Stomach (tissue), 8 donors: ENCODE measurements at regions not wholly inside any gene's neighbourhood (a gene's known extent, or its start where the extent isn't known, plus 50 kb on each side); places are given as distances from the start of the nearest gene placed in this dataset.

Experiments used
- DNase-seq, 2 donors: peaks; one replicate each; pipeline versions ENCODE4 v3.0.0 to v3.0.0-alpha.2; 2013 to 2019
- H3K27ac ChIP-seq, 5 donors: fragments of 200-600 bp in 4 of 5; sonication (generic) in 4 of 5; one replicate each; pipeline ENCODE4 v1.5.1; 2013 to 2019; ENCODE audit warnings: mild to moderate bottlenecking in 1 of 5, moderate library complexity in 1 of 5
- H3K27me3 ChIP-seq, 3 donors: fragments of 200-600 bp; sonication (generic); one replicate each; pipeline ENCODE4 v1.5.1; 2017 to 2019; ENCODE audit warnings: mixed run types in 1 of 3
- H3K36me3 ChIP-seq, 4 donors: fragments of 200-600 bp; sonication (generic); 1 replicate in 3 of 4; 2 replicates in 1 of 4; pipeline ENCODE4 v1.5.1; 2016 to 2019
- H3K4me1 ChIP-seq, 4 donors: fragments of 200-600 bp; sonication (generic); one replicate each; pipeline ENCODE4 v1.5.1; 2016 to 2019
- H3K4me3 ChIP-seq, 4 donors: fragments of 200-600 bp; sonication (generic) in 3 of 4; one replicate each; pipeline ENCODE4 v1.5.1; 2016 to 2019; ENCODE audit warnings: mild to moderate bottlenecking in 1 of 4
- H3K9me3 ChIP-seq, 4 donors: fragments of 200-600 bp; sonication (generic); one replicate each; pipeline ENCODE4 v1.5.1; 2016 to 2019
- EP300 ChIP-seq: sonication (generic); formaldehyde crosslinking; IDR thresholded peaks from one replicate; pipeline ENCODE4 v1.6.1; 2017; ENCODE audit warnings: antibody characterized with exemption
- POLR2A ChIP-seq, 4 donors: fragments of 450-650 bp; IDR thresholded peaks; one replicate each; pipeline ENCODE4 v1.6.1; 2016; ENCODE audit warnings: antibody characterized with exemption in 4 of 4, control low read depth in 2 of 4, mild to moderate bottlenecking in 1 of 4, moderate library complexity in 1 of 4
- POLR2AphosphoS5 ChIP-seq, 3 donors: sonication (generic); formaldehyde crosslinking; IDR thresholded peaks; one replicate each; pipeline ENCODE4 v1.6.1; 2016; ENCODE audit warnings: antibody characterized with exemption in 3 of 3
- WGBS, 5 donors: extraction: QIAGEN DNeasy Blood & Tissue Kit in 3 of 5; methylation state at CpG; one replicate each; pipeline versions ENCODE4 v1.1.5 to v1.1.7; 2013 to 2018; 5-methylcytosine and 5-hydroxymethylcytosine counted together
- intact Hi-C: fragments of 100-400 bp; cut with DNase I; formaldehyde crosslinking; loops from one replicate; pipeline ENCODE4 v1.15.1; 2023; ENCODE audit warnings: low total_unique reads
- TF ChIP-seq, protein P1 (sequence below), 7 experiments: fragments of 450-650 bp in 4 of 7; fragments of 200-600 bp in 3 of 7; sonication (generic) in 3 of 7; IDR thresholded peaks; one replicate each; pipeline ENCODE4 v1.5.1; 2016 to 2019; ENCODE audit warnings: antibody characterized with exemption in 7 of 7, control low read depth in 2 of 7, mild to moderate bottlenecking in 1 of 7
- donor health status: healthy with polysubstance abuse.
- donor health status: Bipolar disorder and iron deficiency.
- donor health status: healthy.

DNA sequence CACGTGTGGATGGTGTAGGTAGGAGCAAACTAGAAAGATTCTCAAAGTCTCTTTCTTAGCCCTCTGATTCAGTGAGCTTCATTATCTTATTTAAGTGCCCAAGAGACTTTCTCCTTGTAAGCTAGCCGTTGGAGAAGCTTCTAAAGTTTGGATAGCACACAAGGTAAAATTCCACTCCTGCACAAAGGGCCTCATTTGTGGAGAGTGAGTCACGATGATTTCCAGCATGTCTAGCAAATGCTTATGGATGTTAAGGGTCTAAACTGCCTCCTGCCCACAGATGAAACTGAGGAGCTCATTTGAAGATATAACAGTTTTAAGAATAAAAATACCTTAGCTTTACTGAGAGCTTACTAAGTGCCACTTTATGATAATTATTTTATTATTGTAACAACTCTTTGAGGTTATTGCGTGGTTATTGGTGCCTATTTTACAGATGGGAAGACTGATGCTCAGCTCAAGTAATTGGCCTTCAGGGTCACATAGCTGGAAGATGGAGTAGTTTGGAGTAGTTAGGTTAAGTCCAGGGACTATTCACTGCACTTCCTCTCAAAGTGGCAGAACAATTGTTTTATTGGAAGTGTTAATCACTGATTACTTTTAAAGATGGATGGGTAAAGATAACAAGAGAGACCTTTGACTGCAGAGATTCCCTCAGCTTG lies 78.7 kb upstream of the HIF1A start:
- intact Hi-C loops: no loop called here
- Histone ChIP-seq H3K4me1 (peaks cover 5 to 20% (median 10%) of the 10 kb centered on the region in 4 donors), H3K36me3 (no peaks in the 10 kb centered on the region), H3K9me3 (no peaks in the 10 kb centered on the region), H3K27ac (peak overlapping the region in 3 of 5 donors; percentile 1 to 10 (median 5)), H3K27me3 (no peaks in the 10 kb centered on the region), H3K4me3 (no peak overlapping the region)
- WGBS, 5 donors: 47 to 65% (median 57%) methylated on average over 4 of the region's 4 CpGs
- TF ChIP-seq POLR2AphosphoS5 (IDR thresholded peaks at IDR 0.05) (no peak), EP300 (no peak), POLR2A (IDR thresholded peaks at IDR 0.05) (no peak)
- TF ChIP-seq, protein P1, sequence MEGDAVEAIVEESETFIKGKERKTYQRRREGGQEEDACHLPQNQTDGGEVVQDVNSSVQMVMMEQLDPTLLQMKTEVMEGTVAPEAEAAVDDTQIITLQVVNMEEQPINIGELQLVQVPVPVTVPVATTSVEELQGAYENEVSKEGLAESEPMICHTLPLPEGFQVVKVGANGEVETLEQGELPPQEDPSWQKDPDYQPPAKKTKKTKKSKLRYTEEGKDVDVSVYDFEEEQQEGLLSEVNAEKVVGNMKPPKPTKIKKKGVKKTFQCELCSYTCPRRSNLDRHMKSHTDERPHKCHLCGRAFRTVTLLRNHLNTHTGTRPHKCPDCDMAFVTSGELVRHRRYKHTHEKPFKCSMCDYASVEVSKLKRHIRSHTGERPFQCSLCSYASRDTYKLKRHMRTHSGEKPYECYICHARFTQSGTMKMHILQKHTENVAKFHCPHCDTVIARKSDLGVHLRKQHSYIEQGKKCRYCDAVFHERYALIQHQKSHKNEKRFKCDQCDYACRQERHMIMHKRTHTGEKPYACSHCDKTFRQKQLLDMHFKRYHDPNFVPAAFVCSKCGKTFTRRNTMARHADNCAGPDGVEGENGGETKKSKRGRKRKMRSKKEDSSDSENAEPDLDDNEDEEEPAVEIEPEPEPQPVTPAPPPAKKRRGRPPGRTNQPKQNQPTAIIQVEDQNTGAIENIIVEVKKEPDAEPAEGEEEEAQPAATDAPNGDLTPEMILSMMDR (IDR thresholded peaks at IDR 0.05): no peak
- DNase-seq: no peak

DNA sequence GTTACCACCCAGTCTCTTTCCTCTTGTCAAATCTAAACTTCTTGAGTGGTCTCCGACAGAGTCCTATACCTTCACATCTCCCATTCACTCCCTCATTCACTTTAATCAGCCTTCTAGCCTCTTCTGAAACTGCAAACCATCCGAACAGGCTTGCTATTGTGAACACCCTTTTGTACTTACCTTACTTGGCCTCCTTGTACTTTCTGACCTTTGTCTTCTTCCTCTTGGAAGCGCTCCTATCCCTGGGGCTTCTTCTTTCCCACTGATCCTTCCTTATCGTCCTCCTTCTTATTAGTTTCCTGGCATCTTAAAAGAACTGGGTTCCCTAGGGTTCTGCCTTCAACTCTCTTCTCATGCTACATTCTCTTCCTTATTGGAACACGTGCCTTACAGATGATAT lies 76.9 kb upstream of the HIF1A start:
- TF ChIP-seq POLR2AphosphoS5 (IDR thresholded peaks at IDR 0.05): no peak
- no peak for TF ChIP-seq EP300
- no peak for TF ChIP-seq POLR2A (IDR thresholded peaks at IDR 0.05)
- TF ChIP-seq, protein P1 (IDR thresholded peaks at IDR 0.05): no peak

DNA sequence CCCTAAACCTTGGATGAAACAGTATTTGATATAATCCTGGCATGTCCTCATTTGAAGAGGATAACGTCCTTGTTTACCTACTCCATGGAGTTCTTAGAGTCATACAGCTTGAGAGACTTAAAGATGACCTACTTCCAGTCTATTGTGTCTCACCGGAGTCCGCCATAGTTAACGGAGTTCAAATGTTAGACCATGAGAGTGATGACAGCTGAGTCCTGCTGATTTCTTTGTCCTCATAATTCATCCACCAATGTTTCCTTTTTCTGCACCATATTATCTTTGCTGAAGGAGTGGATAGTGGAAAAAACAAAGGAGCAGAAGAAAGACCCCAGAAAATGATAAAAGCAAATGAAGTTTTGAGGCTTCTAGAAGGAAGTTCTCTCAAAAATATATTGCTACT lies 75.8 kb upstream of the HIF1A start:
- no peak for DNase-seq
- no peaks in the 10 kb centered on the region for H3K9me3 ChIP-seq
- intact Hi-C loops: no loop called here
- H3K4me1 ChIP-seq: peaks cover 5 to 20% (median 10%) of the 10 kb centered on the region in 4 donors
- 87 to 94% (median 91%) methylated on average over 4 of the region's 4 CpGs for WGBS, 5 donors
- no peaks in the 10 kb centered on the region for H3K36me3 ChIP-seq
- no peak overlapping the region for H3K4me3 ChIP-seq
- H3K27ac ChIP-seq: peak overlapping the region in 2 of 5 donors; percentile 54 to 60
- H3K27me3 ChIP-seq: no peaks in the 10 kb centered on the region
- no peak for TF ChIP-seq POLR2AphosphoS5 (IDR thresholded peaks at IDR 0.05)
- TF ChIP-seq EP300: no peak
- TF ChIP-seq, protein P1 (IDR thresholded peaks at IDR 0.05): no peak
- no peak for TF ChIP-seq POLR2A (IDR thresholded peaks at IDR 0.05)

More for the DNA sequence above, 76.9 kb upstream of the HIF1A start:
- Histone ChIP-seq H3K4me3 (no peak overlapping the region), H3K9me3 (no peaks in the 10 kb centered on the region), H3K4me1 (peaks cover 5 to 20% (median 10%) of the 10 kb centered on the region in 4 donors), H3K27ac (no peak overlapping the region), H3K27me3 (no peaks in the 10 kb centered on the region), H3K36me3 (no peaks in the 10 kb centered on the region)
- intact Hi-C loops: no loop called here
- DNase-seq: no peak
- 79 to 84% (median 81%) methylated on average over 5 of the region's 5 CpGs for WGBS, 5 donors

DNA sequence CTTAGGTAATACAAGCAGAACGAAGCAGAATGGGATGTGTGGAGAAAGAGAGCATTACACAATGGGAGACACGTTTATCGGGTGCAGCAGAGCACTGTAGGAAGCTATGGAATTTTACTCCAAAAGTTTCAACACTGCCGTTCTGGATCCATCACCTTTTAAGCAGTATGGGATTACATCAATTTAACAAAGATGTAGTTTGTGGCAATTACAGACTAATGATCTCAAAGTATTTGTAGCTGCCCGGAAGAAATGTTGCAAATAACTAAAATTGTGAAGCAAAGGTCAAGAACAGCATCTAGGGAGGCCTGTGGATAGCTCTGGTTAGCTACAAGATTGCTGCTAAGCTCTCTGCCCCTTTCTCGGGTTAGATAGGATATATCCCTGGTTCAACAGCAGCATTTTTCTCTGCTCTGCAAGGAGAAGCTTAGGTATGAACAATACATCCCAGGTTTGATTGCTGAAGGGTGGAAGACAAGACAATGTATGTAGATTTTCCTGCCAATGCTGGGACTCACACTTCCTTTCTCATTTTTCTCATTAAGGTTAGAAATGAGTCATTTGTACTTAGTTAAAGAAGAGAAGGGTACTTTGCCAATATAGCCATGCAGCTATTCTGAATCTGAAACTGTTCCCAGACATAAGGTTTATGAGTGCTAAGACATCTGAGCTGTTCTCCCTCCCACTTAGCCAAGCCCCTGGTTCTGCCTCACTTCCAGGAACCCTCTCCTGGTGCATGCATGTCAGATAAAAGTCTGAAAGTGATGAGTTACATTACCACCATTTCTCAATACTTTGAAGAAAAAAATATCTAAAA lies 75.0 kb upstream of the HIF1A start:
- intact Hi-C loops: no loop called here
- peak in 1 of 2 donors; percentile 16 for DNase-seq
- no peaks in the 10 kb centered on the region for H3K27me3 ChIP-seq
- no peaks in the 10 kb centered on the region for H3K36me3 ChIP-seq
- 61 to 84% (median 77%) methylated on average over 6 of the region's 6 CpGs for WGBS, 5 donors
- H3K9me3 ChIP-seq: no peaks in the 10 kb centered on the region
- peaks cover 5 to 20% (median 10%) of the 10 kb centered on the region in 4 donors for H3K4me1 ChIP-seq
- peak overlapping the region in 2 of 5 donors; percentile 54 to 60 for H3K27ac ChIP-seq
- TF ChIP-seq POLR2AphosphoS5 (IDR thresholded peaks at IDR 0.05) (peak in 1 of 3 donors; percentile 47), POLR2A (IDR thresholded peaks at IDR 0.05) (no peak)
- no peak overlapping the region for H3K4me3 ChIP-seq
